Keratinocyte (primary cell): ENCODE measurements at regions not wholly inside any gene's neighbourhood (a gene's known extent, or its start where the extent isn't known, plus 50 kb on each side); places are given as distances from the start of the nearest gene placed in this dataset.

Source experiments
- DNase-seq: peaks from one replicate; pipeline ENCODE4 v3.0.0-alpha.2; 2011; ENCODE audit warnings: low read depth, missing footprints, low spot score
- FAIRE-seq: peaks from 2 replicates; lab custom pipeline; 2011; peaks lifted over from hg19 to GRCh38; lab: Jason Lieb, UNC
- H2AFZ ChIP-seq: 2 replicates; pipeline ENCODE4 v1.6.0; 2012; ENCODE audit warnings: low read length, control low read depth, inconsistent platforms; ENCODE audit not compliant: control insufficient read depth
- H3K27ac ChIP-seq: 2 replicates; pipeline ENCODE4 v1.5.1; 2011; ENCODE audit warnings: low read length; ENCODE audit not compliant: control insufficient read depth, insufficient read depth
- H3K27me3 ChIP-seq: 3 replicates; pipeline ENCODE4 v1.6.0; 2011; ENCODE audit warnings: low read length; ENCODE audit not compliant: control insufficient read depth, insufficient read depth; ENCODE audit errors: extremely low read depth
- H3K36me3 ChIP-seq, 2 experiments: 2 replicates in 1 of 2; 3 replicates in 1 of 2; pipeline ENCODE4 v1.5.1; 2011; ENCODE audit warnings: low read length in 2 of 2, mild to moderate bottlenecking in 1 of 2; ENCODE audit not compliant: control insufficient read depth in 2 of 2, insufficient read depth in 2 of 2; ENCODE audit errors: extremely low read depth in 1 of 2
- H3K4me1 ChIP-seq: 3 replicates; pipeline ENCODE4 v1.5.1; 2011; ENCODE audit warnings: low read length; ENCODE audit not compliant: control insufficient read depth, insufficient read depth; ENCODE audit errors: extremely low read depth
- H3K4me2 ChIP-seq: 3 replicates; pipeline ENCODE4 v1.6.0; 2011; ENCODE audit warnings: low read depth, low read length; ENCODE audit not compliant: control insufficient read depth, insufficient read depth; ENCODE audit errors: extremely low read depth
- H3K4me3 ChIP-seq, 3 experiments: fragments of 200-600 bp in 1 of 3; sonication (generic) in 1 of 3; 2 replicates in 2 of 3; 3 replicates in 1 of 3; pipeline ENCODE4 v1.5.1; 2011 to 2016; ENCODE audit warnings: low read length in 3 of 3, mild to moderate bottlenecking in 3 of 3, control low read depth in 2 of 3, inconsistent platforms in 1 of 3, low read depth in 1 of 3, mixed read lengths in 1 of 3, mixed run types in 1 of 3, moderate library complexity in 1 of 3; ENCODE audit not compliant: control insufficient read depth in 2 of 3, insufficient read depth in 2 of 3; ENCODE audit errors: extremely low read depth in 1 of 3
- H3K79me2 ChIP-seq: 2 replicates; pipeline ENCODE4 v1.6.0; 2012; ENCODE audit warnings: low read length; ENCODE audit not compliant: control insufficient read depth, insufficient read depth
- H3K9ac ChIP-seq: 3 replicates; pipeline ENCODE4 v1.6.0; 2011; ENCODE audit warnings: low read length; ENCODE audit not compliant: control insufficient read depth, insufficient read depth; ENCODE audit errors: extremely low read depth
- H3K9me1 ChIP-seq: 3 replicates; pipeline ENCODE4 v1.6.0; 2011; ENCODE audit warnings: low read length; ENCODE audit not compliant: control insufficient read depth, insufficient read depth; ENCODE audit errors: extremely low read depth
- H3K9me3 ChIP-seq: 2 replicates; pipeline ENCODE4 v1.5.1; 2012; ENCODE audit warnings: low read depth, low read length; ENCODE audit not compliant: control insufficient read depth
- H4K20me1 ChIP-seq: 3 replicates; pipeline ENCODE4 v1.6.0; 2011; ENCODE audit warnings: low read length; ENCODE audit not compliant: control insufficient read depth, insufficient read depth; ENCODE audit errors: extremely low read depth
- CTCF ChIP-seq, 3 experiments: IDR thresholded peaks in 1 of 3; conservative IDR thresholded peaks in 1 of 3; optimal IDR thresholded peaks in 1 of 3; 2 replicates in 2 of 3; 3 replicates in 1 of 3; pipeline versions ENCODE3 to v1.5.1; 2011; ENCODE audit warnings: low read length in 3 of 3, mild to moderate bottlenecking in 3 of 3, moderate library complexity in 2 of 3, control low read depth in 1 of 3, inconsistent platforms in 1 of 3; ENCODE audit not compliant: insufficient read depth in 2 of 3; ENCODE audit errors: extremely low read depth in 1 of 3
- EZH2 ChIP-seq: IDR thresholded peaks from one replicate; pipeline ENCODE4 v1.6.1; 2012; ENCODE audit warnings: inconsistent platforms, mild to moderate bottlenecking, low read length, moderate library complexity
- dilution Hi-C: fragments of 300-500 bp; cut with MboI; formaldehyde crosslinking; loops from one replicate; pipeline ENCODE4 v1.7.0; 2020; ENCODE audit warnings: low sequenced_read_pairs; ENCODE audit not compliant: extremely low pct_ligation_motif_present

- dilution Hi-C loops = no loop called here
- Histone ChIP-seq H3K27ac (no peak overlapping the region), H3K27me3 (peaks cover 3% of the 10 kb centered on the region), H3K36me3 (no peaks in the 10 kb centered on the region), H2AFZ (no peak overlapping the region), H3K9me1 (no peaks in the 10 kb centered on the region), H4K20me1 (no peaks in the 10 kb centered on the region), H3K4me3 (no peak overlapping the region), H3K4me2 (no peak overlapping the region), H3K4me1 (no peaks in the 10 kb centered on the region), H3K79me2 (no peaks in the 10 kb centered on the region), H3K9ac (no peak overlapping the region), H3K9me3 (no peaks in the 10 kb centered on the region)
- TF ChIP-seq CTCF (optimal IDR thresholded peaks at IDR 0.05 in 1 of 3, IDR thresholded peaks at IDR 0.05 in 1 of 3, conservative IDR thresholded peaks at IDR 0.05 in 1 of 3; ENCODE audit: extremely low read depth in 1 of 3, insufficient read depth in 2 of 3, low read length in 3 of 3) (no peak), EZH2 (no peak)
- FAIRE-seq (no peak), DNase-seq (no peak)
Observed at GRCh38 chr1:101301446-101302057, 64.7 kb downstream of the S1PR1 start.

GRCh38 chr1:101302831-101303511, 66.2 kb downstream of the S1PR1 start:
- dilution Hi-C loops = no loop called here
- Histone ChIP-seq H3K4me1 (no peaks in the 10 kb centered on the region), H3K9me1 (no peaks in the 10 kb centered on the region), H3K79me2 (no peaks in the 10 kb centered on the region), H3K9me3 (no peaks in the 10 kb centered on the region), H3K4me2 (no peak overlapping the region), H3K27me3 (peaks cover 3% of the 10 kb centered on the region), H4K20me1 (no peaks in the 10 kb centered on the region), H3K9ac (no peak overlapping the region), H3K27ac (no peak overlapping the region), H2AFZ (no peak overlapping the region), H3K36me3 (no peaks in the 10 kb centered on the region), H3K4me3 (no peak overlapping the region)
- no peak for DNase-seq
- no peak for TF ChIP-seq CTCF (optimal IDR thresholded peaks at IDR 0.05 in 1 of 3, IDR thresholded peaks at IDR 0.05 in 1 of 3, conservative IDR thresholded peaks at IDR 0.05 in 1 of 3; ENCODE audit: extremely low read depth in 1 of 3, insufficient read depth in 2 of 3, low read length in 3 of 3)
- no peak for TF ChIP-seq EZH2
- no peak for FAIRE-seq
